GM19351 (cell line): ENCODE measurements at regions not wholly inside any gene's neighbourhood (a gene's known extent, or its start where the extent isn't known, plus 50 kb on each side); places are given as distances from the start of the nearest gene placed in this dataset.
"Not testable (repeated sequence)": the region's sequence is repeated elsewhere in the genome, so short reads cannot be mapped to it uniquely, and the experiment has no call there.

Source experiments
- ATAC-seq: cut with Tn5 transposase; IDR thresholded peaks from one replicate; pipeline ENCODE4 v1.9.1; 2021; ENCODE audit warnings: mild to moderate bottlenecking, moderate library complexity; ENCODE audit not compliant: unreplicated experiment

DNA sequence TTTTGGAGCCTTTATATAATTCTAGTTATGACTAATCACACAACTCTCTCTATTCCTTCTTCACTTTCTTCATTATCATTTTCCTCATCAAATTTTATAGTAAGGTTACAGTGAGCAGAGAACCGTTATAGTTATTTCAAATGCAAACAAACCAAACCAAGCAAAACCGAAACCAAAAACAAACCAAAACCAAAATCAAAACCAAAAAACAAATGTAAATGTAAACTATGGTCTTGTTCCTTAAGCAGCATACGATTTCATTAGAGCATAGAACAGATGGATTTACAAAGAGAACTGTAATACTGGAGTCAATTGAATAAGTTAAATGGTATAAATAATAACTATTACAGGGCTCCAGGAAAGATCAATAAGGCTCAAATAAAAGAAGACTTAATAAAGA is 447.1 kb downstream of the LRRC70 start:
- ATAC-seq, result peak; percentile 79

GRCh38 chr5:63022403-63022802 is 443.8 kb downstream of the LRRC70 start:
- ATAC-seq, result no peak

- no peak for ATAC-seq
Observed at GRCh38 chr5:63011158-63011557, 432.5 kb downstream of the LRRC70 start.

DNA sequence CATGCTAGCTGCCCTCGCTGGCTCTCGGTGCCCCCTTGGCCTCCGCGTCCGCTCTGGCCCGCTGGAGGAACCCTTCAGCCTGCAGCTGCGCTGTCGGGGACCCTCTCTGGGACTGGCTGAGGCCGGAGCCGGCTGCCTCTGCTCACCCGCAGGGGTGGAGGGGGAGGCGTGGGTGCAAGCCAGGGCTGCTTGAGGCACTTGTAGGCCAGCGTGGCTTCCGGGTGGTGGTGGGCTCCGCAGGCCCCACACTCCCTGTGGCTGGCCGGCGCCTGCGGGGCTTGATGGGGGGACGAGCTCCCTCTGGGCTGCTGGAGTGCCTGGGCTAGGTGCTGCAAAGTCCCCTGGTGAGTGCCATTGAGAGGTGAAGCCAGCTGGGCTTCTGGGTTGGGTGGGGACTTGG is 429.6 kb downstream of the LRRC70 start:
- no peak for ATAC-seq

DNA sequence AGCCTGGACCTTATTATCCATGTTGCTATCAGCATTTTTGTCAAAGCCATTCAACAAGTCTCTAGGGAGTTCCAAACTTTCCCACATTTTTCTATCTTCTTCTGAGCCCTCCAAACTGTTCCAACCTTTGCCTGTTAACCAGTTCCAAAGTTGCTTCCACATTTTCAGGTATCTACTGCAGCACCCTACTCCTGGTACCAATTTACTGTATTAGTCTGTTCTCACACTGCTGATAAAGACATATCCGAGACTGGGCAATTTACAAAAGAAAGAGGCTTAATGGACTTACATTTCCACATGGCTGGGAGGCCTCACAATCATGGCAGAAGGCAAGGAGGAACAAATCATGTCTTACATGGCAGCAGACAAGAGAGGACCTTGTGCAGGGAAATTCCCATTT is 416.2 kb downstream of the LRRC70 start:
- not testable (repeated sequence) for ATAC-seq

GRCh38 chr5:62985749-62986148 is 407.1 kb downstream of the LRRC70 start:
- ATAC-seq, result no peak

DNA sequence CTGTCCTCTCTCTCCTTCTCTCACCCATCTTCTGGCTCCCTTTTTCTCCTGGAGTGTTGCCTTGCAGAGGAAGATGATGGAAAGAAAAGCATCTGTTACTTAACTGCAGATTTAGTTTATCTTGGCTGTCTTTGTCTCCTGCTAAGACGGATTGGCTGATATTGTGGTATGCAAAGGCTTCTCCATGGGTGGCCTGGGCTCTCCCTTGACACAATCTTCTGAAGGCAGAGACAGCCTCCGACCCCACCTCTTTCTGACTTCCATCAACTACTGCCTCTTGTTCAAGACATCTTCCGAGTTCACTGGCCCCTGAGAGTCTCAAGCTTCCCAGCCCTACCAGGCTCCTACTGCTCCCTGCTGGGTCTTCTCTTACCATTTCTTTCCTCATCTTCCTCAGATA is 403.7 kb downstream of the LRRC70 start:
- no peak for ATAC-seq

- no peak for ATAC-seq
Observed at GRCh38 chr5:62980884-62981283, 402.3 kb downstream of the LRRC70 start.

DNA sequence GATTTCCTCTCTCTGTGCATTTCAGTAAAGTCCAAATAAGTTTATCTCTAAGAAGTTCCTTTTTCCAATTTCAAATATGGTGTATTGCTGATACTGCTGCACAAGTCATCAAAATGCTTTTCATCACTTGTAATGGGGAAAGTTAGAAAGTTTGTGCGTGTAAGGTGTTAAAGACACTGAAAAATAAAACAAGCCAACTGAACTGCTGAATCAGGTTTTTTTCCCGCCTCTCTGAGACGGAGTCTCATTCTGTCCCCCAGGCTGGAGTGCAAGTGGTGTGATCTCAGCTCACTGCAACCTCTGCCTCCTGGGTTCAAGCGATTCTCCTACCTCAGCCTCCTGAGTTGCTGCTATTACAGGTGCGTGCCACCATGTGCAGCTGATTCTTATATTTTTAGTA is 400.9 kb downstream of the LRRC70 start:
- no peak for ATAC-seq

- no peak for ATAC-seq
Observed at GRCh38 chr5:62977661-62978060, 399.0 kb downstream of the LRRC70 start.

DNA sequence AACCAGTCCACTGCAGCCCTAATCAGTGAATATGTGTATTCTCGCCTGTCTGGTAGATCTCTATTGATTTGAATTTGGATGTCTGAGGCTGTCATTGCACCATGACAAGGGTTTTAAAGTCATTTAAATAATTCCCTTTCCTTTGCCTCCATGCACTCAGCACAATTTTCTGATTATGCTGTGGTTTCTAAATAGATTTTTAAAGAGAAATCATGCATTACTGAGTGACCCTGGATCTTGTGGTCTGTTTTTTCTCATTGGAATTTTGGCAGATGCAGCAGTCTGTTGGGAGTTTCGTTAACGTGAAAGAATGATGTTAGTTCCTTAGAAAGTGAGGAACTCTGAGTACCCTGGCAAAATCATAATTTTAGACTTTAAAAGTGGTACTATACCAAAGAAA is 396.0 kb downstream of the LRRC70 start:
- ATAC-seq, result no peak

- no peak for ATAC-seq
Observed at GRCh38 chr5:62969409-62970120, 390.9 kb downstream of the LRRC70 start.

- no peak for ATAC-seq
Observed at GRCh38 chr5:62964428-62964827, 385.8 kb downstream of the LRRC70 start.

- ATAC-seq, result no peak
Observed at GRCh38 chr5:62960781-62961180, 382.2 kb downstream of the LRRC70 start.

- no peak for ATAC-seq
Observed at GRCh38 chr5:62956597-62956996, 378.0 kb downstream of the LRRC70 start.

- no peak for ATAC-seq
Observed at GRCh38 chr5:62954578-62954977, 376.0 kb downstream of the LRRC70 start.

DNA sequence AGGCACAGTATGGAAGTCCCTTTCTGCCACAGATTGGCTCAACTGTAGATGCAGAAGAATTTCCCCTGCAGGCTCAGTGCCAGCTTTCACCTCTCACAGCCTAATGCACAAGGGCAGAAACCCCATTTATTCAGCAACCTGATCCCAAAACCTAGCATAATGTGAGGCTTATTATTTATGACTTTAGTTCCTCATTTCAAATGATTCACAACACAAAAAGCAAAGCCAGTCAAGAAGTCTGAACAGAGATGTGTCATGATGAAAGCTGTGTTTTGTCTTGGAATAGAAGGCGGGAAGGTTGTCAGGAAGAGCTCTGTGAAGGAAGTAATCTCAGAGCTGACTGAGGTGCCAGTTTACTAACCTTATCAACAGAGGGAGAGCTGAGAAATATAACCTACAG is 369.7 kb downstream of the LRRC70 start:
- ATAC-seq, result no peak

- ATAC-seq, result no peak
Observed at GRCh38 chr5:62942384-62942783, 363.8 kb downstream of the LRRC70 start.

DNA sequence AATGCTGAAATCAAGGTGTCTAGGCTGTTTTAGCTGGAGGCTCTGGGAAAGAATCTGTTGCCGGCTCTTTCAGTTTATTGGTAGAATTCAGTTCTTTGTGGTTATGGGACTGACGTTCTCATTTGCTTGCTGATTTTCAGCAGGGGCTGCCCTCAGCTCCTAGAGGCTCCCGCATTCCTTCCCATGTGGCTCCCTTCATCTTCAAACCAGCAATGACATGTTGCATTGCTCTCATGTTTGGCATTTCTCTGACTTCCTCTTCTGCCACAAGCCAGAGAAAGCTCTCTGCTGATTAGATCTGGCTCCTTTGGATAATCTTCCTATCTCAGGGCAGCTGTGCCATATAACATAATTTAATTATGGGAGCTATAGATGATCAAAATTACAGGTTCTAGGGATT is 360.3 kb downstream of the LRRC70 start:
- no peak for ATAC-seq

- ATAC-seq, result no peak
Observed at GRCh38 chr5:62937661-62938558, 359.3 kb downstream of the LRRC70 start.

DNA sequence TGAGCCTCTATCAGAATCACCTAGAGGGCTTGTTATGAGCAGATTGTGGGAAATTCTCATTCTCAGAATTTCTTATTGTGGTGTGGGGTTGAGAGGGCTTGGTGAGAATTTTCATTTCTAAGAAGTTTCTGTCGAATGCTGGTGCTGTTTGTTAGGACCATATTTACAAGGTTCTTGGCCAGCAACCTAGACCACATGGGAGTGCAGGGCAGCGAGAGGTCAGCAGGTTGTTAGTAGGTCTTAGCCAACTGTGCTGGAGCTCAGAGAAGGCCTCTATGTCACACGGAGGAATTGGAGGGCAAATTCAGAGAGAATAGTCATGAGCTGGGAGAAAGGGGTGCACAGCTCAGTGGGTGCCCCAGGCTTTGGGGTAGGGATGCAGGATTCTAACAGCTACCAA is 357.0 kb downstream of the LRRC70 start:
- ATAC-seq, result no peak

GRCh38 chr5:62934319-62934718 is 355.7 kb downstream of the LRRC70 start:
- ATAC-seq, result no peak
